GM10266 (cell line): ENCODE measurements at regions not wholly inside any gene's neighbourhood (a gene's known extent, or its start where the extent isn't known, plus 50 kb on each side); places are given as distances from the start of the nearest gene placed in this dataset.
"Not testable (repeated sequence)": the region's sequence is repeated elsewhere in the genome, so short reads cannot be mapped to it uniquely, and the experiment has no call there.

ENCODE experiments used
- DNase-seq: peaks from one replicate; pipeline ENCODE4 v3.0.0; 2012; ENCODE audit errors: extremely low spot score
- CTCF ChIP-seq: IDR thresholded peaks from 2 replicates; pipeline ENCODE4 v1.5.1; 2012; ENCODE audit warnings: mild to moderate bottlenecking, low read depth; ENCODE audit not compliant: control insufficient read depth, insufficient read depth; ENCODE audit errors: missing control alignments

GRCh38 chr6:14239097-14239496 is 121.5 kb downstream of the CD83 start:
- DNase-seq, result no peak
- TF ChIP-seq CTCF, result no peak

- no peak for DNase-seq
- TF ChIP-seq CTCF, result no peak
These were observed 123.0 kb downstream of the CD83 start for GRCh38 chr6:14240411-14241166.

GRCh38 chr6:14241255-14242070 is 123.9 kb downstream of the CD83 start:
- no peak for DNase-seq
- no peak for TF ChIP-seq CTCF

GRCh38 chr6:14242912-14243311 is 125.3 kb downstream of the CD83 start:
- DNase-seq, result not testable (repeated sequence)

- DNase-seq, result no peak
- TF ChIP-seq CTCF, result no peak
These were observed 126.0 kb downstream of the CD83 start for GRCh38 chr6:14243597-14243996.

GRCh38 chr6:14246876-14247275 is 129.3 kb downstream of the CD83 start:
- no peak for TF ChIP-seq CTCF

GRCh38 chr6:14250573-14250972 is 133.0 kb downstream of the CD83 start:
- TF ChIP-seq CTCF, result no peak
- DNase-seq, result no peak

More at GRCh38 chr6:14246876-14247275, 129.3 kb downstream of the CD83 start:
- DNase-seq, result no peak
